Smooth muscle cell (in vitro differentiated cells): ENCODE measurements at regions not wholly inside any gene's neighbourhood (a gene's known extent, or its start where the extent isn't known, plus 50 kb on each side); places are given as distances from the start of the nearest gene placed in this dataset.

Experiments
- DNase-seq: peaks from one replicate; lab custom pipeline; 2025; ENCODE audit not compliant: unreplicated experiment; lab: John Stamatoyannopoulos, UW
- H2AFZ ChIP-seq: fragments of 200-600 bp; sonication (generic); 2 replicates; pipeline ENCODE4 v1.6.0; 2016; ENCODE audit warnings: antibody characterized with exemption, low read depth, mild to moderate bottlenecking
- H3F3A ChIP-seq: fragments of 200-600 bp; sonication (generic); 2 replicates; pipeline ENCODE4 v1.6.0; 2017; ENCODE audit warnings: antibody characterized with exemption, low read depth
- H3K27ac ChIP-seq: fragments of 200-600 bp; sonication (generic); 2 replicates; pipeline ENCODE4 v1.5.1; 2016; ENCODE audit warnings: low read depth, mild to moderate bottlenecking
- H3K27me3 ChIP-seq: fragments of 200-600 bp; sonication (generic); 2 replicates; pipeline ENCODE4 v1.6.1; 2016; ENCODE audit warnings: low read depth, mild to moderate bottlenecking
- H3K36me3 ChIP-seq: fragments of 200-600 bp; sonication (generic); 2 replicates; pipeline ENCODE4 v1.5.1; 2016; ENCODE audit warnings: low read depth
- H3K4me1 ChIP-seq: fragments of 200-600 bp; sonication (generic); 2 replicates; pipeline ENCODE4 v1.5.1; 2016; ENCODE audit warnings: low read depth
- H3K4me2 ChIP-seq: fragments of 200-600 bp; sonication (generic); 2 replicates; pipeline ENCODE4 v1.6.0; 2016; ENCODE audit warnings: mild to moderate bottlenecking
- H3K4me3 ChIP-seq: fragments of 200-600 bp; sonication (generic); 2 replicates; pipeline ENCODE4 v1.5.1; 2016; ENCODE audit warnings: mild to moderate bottlenecking
- H3K79me2 ChIP-seq: fragments of 200-600 bp; sonication (generic); 2 replicates; pipeline ENCODE4 v1.6.0; 2016; ENCODE audit warnings: low read depth, mild to moderate bottlenecking
- H3K9ac ChIP-seq: fragments of 200-600 bp; sonication (generic); 2 replicates; pipeline ENCODE4 v1.6.0; 2016; ENCODE audit warnings: low read depth
- H3K9me3 ChIP-seq: fragments of 200-600 bp; sonication (generic); replicated peaks from 2 replicates; pipeline ENCODE4 v1.5.1; 2016; ENCODE audit warnings: low read depth
- H4K20me1 ChIP-seq: fragments of 200-600 bp; sonication (generic); 2 replicates; pipeline ENCODE4 v1.6.0; 2016; ENCODE audit warnings: low read depth
- CTCF ChIP-seq: fragments of 200-600 bp; sonication (generic); IDR thresholded peaks from 2 replicates; pipeline ENCODE4 v1.5.1; 2017; ENCODE audit warnings: borderline replicate concordance, mild to moderate bottlenecking, antibody characterized with exemption; ENCODE audit not compliant: insufficient read depth, poor library complexity, severe bottlenecking
- WGBS: methylation state at CpG from one replicate; pipeline ENCODE4 v1.1.7; 2016; ENCODE audit warnings: low lambda C conversion rate; 5-methylcytosine and 5-hydroxymethylcytosine counted together

GRCh38 chr13:31044364-31045285, 112.2 kb downstream of the TEX26 start:
- Histone ChIP-seq H2AFZ (no peak overlapping the region), H4K20me1 (no peaks in the 10 kb centered on the region), H3K4me3 (no peak overlapping the region), H3F3A (peaks cover 14% of the 10 kb centered on the region), H3K9ac (peak overlapping the region; percentile 37), H3K36me3 (no peaks in the 10 kb centered on the region), H3K4me2 (peak overlapping the region; percentile 61), H3K79me2 (no peaks in the 10 kb centered on the region), H3K27ac (peak overlapping the region; percentile 96), H3K27me3 (no peaks in the 10 kb centered on the region), H3K4me1 (no peaks in the 10 kb centered on the region), H3K9me3 (no peaks in the 10 kb centered on the region)
- DNase-seq = peak; percentile 24
- WGBS = 28% methylated on average over 18 of the region's 18 CpGs
- peak; percentile 98 for TF ChIP-seq CTCF

GRCh38 chr13:31043957-31044356, 111.5 kb downstream of the TEX26 start:
- no peaks in the 10 kb centered on the region for H3K9me3 ChIP-seq
- no peak for DNase-seq
- H3F3A ChIP-seq = peaks cover 14% of the 10 kb centered on the region
- no peak overlapping the region for H3K4me2 ChIP-seq
- no peak overlapping the region for H3K4me3 ChIP-seq
- WGBS = 57% methylated on average over 16 of the region's 16 CpGs
- H3K4me1 ChIP-seq = no peaks in the 10 kb centered on the region
- no peaks in the 10 kb centered on the region for H3K27me3 ChIP-seq
- H3K9ac ChIP-seq = no peak overlapping the region
- no peak overlapping the region for H3K27ac ChIP-seq
- H2AFZ ChIP-seq = no peak overlapping the region
- H3K36me3 ChIP-seq = no peaks in the 10 kb centered on the region
- H4K20me1 ChIP-seq = no peaks in the 10 kb centered on the region
- H3K79me2 ChIP-seq = no peaks in the 10 kb centered on the region
- TF ChIP-seq CTCF = peak; percentile 16

- peaks cover 14% of the 10 kb centered on the region for H3F3A ChIP-seq
- WGBS = 88% methylated on average over 16 of the region's 16 CpGs
- H2AFZ ChIP-seq = no peak overlapping the region
- H3K27me3 ChIP-seq = no peaks in the 10 kb centered on the region
- no peaks in the 10 kb centered on the region for H3K4me1 ChIP-seq
- H3K9me3 ChIP-seq = no peaks in the 10 kb centered on the region
- H4K20me1 ChIP-seq = no peaks in the 10 kb centered on the region
- H3K79me2 ChIP-seq = no peaks in the 10 kb centered on the region
- no peak overlapping the region for H3K9ac ChIP-seq
- no peak overlapping the region for H3K4me2 ChIP-seq
- no peak for TF ChIP-seq CTCF
- no peaks in the 10 kb centered on the region for H3K36me3 ChIP-seq
- no peak for DNase-seq
- no peak overlapping the region for H3K4me3 ChIP-seq
- no peak overlapping the region for H3K27ac ChIP-seq
Observed at GRCh38 chr13:31042481-31043165, 110.2 kb downstream of the TEX26 start.
